HG03066 (cell line): ENCODE measurements at regions not wholly inside any gene's neighbourhood (a gene's known extent, or its start where the extent isn't known, plus 50 kb on each side); places are given as distances from the start of the nearest gene placed in this dataset.

Source experiments
- ATAC-seq: cut with Tn5 transposase; IDR thresholded peaks from one replicate; pipeline ENCODE4 v1.9.1; 2021; ENCODE audit warnings: low read depth; ENCODE audit not compliant: unreplicated experiment

DNA sequence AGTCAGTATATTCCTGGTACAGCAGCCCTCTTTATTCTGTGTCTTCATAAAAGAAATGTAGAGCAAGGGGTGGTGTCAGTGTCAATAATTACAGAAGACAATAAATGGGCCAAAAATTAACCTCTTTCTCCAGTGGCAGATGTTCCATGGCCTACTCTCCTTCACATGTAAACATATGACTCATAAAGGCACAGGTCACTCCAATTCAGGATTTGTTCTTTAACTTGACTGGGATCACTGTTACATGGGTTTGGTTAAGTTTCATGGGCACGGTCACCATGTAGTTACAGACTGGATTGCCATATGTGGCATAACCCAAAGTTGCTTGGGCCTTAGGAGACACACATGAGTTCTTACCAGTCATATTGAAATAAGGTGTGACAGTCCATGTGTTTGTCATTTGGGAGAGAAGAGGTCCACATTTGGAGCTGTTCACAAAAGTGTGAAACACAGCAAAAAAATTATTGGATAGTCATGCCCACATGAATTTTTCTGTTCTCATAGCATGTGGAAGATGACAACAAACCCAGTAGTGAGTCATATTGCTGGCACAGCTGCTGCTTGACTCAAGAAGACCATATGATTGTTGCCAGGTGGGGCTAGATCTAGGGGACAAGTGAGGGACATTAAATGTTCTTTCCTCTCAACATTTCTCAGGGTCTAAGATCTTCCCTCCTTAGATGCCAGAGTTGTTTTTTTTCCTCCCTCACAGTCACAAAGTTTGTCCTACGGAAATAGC is 68.1 kb upstream of the HTR2A start:
- ATAC-seq = no peak

DNA sequence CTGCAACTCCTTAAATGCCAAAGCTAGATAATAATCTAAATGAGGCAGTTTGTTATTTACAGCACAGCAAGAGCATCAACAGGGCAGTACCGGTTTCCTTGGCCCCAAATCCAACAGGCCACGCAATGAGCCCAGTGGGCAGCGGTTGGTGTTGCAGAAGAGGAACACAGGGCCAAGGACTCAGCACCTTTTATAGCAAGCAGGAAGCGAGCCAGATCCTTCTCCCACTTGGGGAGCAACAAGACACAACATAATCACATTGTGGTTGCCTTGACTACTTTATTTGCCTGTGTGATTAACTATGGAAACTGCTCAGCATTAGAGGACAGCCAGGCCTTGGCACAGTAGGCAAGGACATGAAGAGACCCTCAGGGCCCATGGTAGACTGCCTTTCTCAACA is 67.1 kb upstream of the HTR2A start:
- no peak for ATAC-seq

DNA sequence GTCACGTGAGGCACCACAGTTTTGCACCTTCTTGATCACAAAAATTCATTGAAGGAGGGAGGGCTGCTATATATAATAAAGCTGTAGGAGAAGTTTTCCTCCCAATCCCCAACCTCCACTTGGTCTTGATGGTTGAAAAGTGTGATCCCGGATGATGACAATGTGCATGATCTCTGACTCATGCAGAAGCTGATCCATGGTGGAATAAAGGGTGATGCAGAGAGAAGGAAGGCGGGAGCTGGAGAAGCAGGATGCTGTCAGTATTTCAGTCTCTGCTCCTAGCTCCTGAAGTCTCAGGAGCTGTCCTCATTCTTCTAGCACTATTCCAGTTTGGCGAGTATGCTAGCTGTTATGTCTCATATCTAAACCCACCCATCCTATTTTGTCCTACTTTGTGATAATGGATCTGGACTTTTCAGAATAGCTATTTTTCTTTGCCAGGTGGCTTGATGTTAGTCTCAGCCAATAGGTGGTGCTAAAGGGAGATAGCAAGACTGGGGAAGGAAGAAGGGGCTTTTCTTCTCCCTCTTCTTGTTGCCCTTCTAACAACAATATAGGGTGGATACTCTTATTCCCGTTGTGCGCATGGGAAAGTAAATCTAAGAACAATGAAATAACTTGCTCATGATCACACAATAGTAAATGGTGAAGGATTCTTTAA is 65.6 kb upstream of the HTR2A start:
- ATAC-seq = no peak

DNA sequence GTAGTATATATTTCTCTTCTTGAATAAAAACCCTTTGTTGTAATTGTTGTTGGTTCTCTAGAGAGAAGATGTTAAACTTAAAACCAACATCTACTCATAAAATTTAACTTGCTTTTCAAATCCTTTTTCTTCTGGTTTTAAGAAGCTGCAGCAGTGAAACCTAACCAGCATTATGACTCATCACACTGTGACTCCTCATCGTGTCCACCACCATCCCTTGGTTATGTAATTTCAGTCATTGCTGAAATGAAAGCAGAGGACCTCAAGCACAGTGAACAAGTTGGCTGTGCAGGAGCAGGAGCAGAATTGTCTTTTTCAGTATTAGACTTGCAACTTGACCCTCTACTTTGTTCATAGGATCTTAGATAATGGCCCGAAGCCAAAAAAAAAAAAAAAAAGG is 64.9 kb upstream of the HTR2A start:
- peak; percentile 99 for ATAC-seq

DNA sequence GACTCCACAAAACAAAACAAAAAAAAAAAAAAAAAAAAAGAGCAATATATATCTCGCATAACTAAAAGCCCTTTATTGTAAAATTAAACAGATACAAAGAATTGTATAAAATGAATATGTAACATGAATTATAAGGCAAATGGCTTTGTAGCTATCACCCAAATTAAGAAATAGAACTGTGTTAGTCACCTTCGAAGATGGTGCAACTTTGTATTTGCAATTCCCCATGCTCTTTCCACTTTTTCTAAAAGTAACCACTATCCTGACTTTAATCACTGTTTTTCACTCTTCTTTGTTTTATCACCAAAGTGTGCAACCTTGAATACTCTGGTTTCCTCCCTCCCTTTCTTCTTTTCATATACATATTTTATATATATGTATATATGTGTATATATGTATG is 57.1 kb upstream of the HTR2A start:
- ATAC-seq = no peak

DNA sequence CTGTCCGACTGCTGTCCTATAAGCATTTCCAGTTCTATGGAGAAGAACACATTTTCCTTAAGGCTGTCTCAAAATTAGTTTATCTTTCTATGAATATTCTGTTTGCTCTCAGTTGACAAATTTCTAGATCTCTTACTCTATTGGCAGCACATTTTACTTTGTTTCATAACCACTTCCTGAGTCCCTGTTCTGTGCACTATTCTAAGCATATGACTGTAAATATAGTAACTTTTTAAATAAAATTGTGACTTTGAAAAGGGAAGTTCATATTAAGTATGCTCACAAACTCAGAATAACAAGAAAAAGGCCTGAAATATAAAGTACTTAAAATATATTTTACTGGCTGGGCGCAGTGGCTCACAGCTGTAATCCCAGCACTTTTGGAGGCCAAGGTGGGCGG is 56.5 kb upstream of the HTR2A start:
- no peak for ATAC-seq

DNA sequence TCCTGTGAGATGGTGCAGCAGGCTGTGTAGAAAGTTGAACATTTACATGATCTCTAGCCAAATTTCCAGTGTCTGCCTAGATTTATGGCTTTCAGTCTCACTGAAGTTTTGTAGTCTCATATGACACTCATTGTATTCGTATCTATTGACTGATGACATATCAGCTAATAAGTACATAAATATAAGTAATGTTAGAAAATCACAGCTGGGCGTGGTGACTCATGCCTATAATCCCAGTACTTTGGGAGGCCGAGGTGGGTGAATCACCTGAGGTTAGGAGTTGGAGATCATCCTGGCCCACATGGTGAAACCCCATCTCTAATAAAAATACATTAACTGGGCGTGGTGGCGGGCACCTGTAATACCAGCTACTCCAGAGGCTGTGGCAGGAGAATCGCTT is 54.7 kb upstream of the HTR2A start:
- ATAC-seq = no peak

DNA sequence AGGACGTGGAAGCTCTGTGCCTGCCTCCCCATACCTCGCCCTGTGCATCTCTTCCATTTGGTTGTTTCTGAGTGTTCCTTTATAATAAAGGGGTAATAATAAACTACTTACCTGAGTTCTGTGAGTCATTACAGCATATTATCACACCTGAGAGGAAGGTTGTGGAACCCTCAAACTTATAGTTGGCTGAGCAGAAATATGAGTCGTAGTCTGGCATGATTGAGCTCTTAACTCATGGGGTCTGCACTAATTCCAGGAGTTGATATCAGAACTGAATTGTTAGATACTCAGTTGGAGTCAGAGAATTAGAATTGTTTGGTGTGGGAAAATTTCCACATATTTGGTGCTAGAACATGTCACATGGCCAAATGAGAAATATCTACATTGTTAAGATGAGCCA is 52.4 kb upstream of the HTR2A start:
- ATAC-seq = no peak

DNA sequence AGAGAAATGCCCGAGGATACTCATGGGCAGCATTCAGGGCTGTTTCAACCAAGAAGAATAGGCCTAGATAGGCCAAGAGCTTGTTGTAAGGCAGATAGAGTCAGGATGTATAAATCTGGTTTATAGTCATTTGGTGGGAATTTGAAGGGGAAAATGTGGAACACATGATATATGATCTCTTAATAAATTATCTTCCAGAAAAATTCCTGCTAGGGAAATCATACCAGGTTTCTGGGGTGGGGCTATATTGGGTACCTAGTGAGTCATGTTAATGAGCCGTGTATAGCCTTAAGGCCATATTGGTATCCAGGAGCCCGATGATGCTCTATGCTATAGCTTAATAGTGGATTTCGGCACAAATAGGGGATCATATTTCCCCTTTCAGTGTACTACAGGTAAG is 51.5 kb upstream of the HTR2A start:
- ATAC-seq = no peak

DNA sequence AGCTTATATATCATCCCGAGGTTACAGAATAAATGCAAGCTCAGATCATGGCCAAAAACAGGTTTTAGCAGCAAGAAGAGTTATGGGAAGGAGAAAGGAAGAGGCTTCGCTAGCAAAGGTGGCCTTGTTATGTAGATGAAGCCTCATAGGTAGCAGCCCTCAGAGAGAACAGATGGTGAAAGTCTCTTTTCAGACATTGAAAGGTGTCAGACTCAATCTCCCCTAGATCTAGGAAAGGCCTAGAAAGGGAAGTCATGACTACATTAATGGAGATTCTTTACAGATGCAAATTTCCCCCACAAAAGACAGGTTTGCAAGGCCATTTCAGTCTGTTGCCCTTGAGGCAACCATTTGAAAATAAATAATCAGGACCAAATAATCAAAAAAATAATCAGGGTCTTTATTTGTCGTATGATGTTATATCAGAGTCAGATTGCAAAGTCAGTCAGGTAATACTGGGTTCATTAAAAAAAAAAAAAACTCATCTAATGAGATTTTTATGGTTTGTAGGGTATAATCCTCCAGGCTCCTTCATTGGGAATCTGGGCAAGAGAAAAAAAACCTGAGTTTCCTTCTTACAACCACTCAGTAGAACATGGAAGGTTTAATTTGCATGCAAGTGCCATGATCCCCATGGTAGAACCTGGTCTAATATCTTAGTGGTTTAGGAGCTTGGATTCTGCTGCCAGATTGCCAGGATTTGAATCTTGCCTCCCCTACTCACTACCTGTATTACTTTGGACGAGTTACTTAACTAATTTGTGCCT is 50.8 kb upstream of the HTR2A start:
- ATAC-seq = no peak
